Left cardiac atrium (tissue), 4 donors: ENCODE measurements at regions not wholly inside any gene's neighbourhood (a gene's known extent, or its start where the extent isn't known, plus 50 kb on each side); places are given as distances from the start of the nearest gene placed in this dataset.

ENCODE experiments used
- ATAC-seq, 2 donors: fragments of 200-7000 bp; cut with Tn5 transposase; one replicate each; pipeline ENCODE4 v1.9.1; 2020; ENCODE audit warnings: mild to moderate bottlenecking in 2 of 2, moderate library complexity in 2 of 2
- DNase-seq: peaks from one replicate; pipeline ENCODE4 v3.0.0-alpha.2; 2020
- intact Hi-C, 2 donors: fragments of 100-400 bp; cut with DNase I; formaldehyde crosslinking; loops; one replicate each; pipeline versions ENCODE4 v1.14.1 to v1.15.1; 2022 to 2023
- donor health status: DM: no; HTN: yes; CAD: no.
- donor health status: DM: no; HTN: yes; CAD: no; lungs with severe emphysema.
- donor health status: DM: yes; HTN: yes; CAD: no.
- donor health status: Dilated cardiomyopathy.

DNA sequence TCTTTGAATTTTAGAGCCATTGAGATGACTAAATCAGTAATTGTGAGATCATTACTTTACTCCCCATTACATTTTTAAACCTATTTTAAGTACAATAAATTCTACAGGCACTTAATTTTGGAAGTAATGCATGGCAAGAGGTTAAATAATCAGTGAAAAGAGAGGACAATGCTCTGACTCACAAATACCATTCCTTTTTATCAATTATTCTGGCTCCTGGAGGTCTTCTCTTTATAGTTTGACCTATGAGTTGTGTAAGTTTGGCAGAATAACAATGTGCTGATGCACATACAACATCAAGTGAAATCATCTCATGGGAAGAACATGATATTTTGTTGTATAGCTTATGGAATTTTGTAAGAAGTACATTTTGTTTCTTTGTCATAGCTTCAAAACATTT is 166.7 kb downstream of the TMTC3 start:
- ATAC-seq (no peak), DNase-seq (no peak)
- intact Hi-C loops: no loop called here

DNA sequence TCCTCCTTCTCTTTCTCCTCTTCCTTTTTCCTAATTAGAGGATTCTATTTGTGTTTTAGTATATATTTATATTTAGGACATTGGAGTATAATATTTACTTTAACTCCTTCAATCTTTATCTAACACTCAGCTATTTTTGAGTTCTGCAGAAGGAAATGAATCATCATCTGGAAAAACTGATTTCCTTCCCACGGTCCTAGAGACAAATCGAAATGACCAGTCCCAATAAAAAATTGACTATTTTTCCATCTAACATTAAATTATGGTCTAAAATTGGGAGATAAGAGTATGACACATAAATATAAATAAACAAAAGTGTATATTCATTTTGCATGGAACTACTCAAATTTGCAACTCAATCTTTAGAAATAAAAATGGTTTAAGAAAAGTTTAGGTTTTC is 167.4 kb downstream of the TMTC3 start:
- DNase-seq: no peak
- ATAC-seq: no peak
- intact Hi-C loops: no loop called here

DNA sequence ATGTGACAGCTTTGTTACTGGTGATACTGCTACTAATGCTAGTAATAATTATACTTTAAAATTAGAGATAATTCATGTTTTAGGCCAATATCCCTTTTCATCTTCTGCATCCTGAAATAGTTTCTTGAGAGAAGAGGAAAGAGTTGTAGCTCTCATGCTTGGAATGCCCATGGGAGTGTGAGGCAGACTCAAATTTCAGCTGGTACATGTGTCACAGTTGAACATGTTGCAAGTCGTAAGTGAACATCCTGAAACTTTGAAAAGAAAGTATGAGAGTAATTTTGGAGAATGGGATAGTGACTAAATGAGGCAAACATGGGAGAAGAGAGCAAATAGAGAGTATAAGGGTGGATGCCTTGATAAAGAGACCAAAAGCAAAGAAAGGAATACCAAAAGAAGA is 168.0 kb downstream of the TMTC3 start:
- ATAC-seq (peak in 1 of 2 donors; percentile 36), DNase-seq (peak; percentile 23)
- intact Hi-C loops: no loop called here

DNA sequence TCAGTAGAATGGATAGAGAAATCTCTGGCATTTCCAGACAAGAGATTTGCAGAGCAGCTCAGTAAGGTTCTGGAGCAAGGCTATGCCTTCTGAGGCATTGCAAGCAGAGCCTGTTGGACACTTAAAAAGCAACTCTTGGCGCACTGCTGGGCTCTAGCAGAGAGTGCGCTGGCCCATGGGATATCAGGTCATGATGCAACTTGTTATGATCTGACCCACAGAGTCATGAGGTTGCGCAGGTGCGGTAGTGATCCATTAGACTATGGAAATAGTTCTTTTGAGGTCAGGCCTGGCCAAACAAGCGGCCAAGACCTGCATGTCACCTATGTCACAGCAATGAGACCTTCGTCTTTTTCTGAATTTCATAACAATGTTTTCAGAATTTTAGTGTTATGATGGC is 168.6 kb downstream of the TMTC3 start:
- ATAC-seq (no peak), DNase-seq (no peak)
- intact Hi-C loops: no loop called here

DNA sequence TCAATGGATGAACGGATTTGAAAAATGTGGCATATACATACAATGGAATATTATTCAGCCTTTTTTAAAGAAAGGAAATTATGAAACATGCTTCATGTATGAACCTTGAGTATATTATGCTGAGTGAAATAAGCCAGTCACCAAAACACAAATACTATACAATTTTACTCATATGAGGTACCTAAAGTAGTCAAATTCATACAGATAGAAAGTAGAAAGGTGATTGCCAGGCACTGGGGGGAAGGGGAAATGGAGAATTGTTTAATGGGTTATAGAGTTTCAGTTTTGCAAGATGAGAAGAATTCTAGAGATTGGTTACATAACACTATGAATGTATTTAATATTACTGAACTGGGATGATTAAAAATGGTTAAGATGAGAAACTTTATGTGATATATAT is 171.4 kb downstream of the TMTC3 start:
- intact Hi-C loops: no loop called here
- no peak for DNase-seq
- no peak for ATAC-seq

DNA sequence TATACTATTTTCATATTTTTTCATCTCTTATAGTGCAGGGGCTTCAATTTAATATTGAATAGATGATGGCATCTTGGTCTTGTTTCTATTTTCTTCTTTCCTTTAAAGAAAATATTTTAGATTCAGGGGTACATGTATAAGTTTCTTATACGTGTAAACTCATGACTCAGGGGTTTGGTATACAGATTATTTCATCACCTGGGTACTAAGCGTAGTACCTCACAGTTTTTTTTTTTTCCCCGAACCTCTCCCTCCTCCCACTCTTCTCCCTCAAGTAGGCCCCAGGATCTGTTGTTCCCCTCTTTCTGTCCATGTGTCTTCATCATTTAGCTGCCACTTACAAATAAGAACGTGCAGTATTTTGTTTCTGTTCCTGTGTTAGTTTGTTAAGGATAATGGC is 172.6 kb downstream of the TMTC3 start:
- DNase-seq (no peak), ATAC-seq (no peak)
- intact Hi-C loops: no loop called here

DNA sequence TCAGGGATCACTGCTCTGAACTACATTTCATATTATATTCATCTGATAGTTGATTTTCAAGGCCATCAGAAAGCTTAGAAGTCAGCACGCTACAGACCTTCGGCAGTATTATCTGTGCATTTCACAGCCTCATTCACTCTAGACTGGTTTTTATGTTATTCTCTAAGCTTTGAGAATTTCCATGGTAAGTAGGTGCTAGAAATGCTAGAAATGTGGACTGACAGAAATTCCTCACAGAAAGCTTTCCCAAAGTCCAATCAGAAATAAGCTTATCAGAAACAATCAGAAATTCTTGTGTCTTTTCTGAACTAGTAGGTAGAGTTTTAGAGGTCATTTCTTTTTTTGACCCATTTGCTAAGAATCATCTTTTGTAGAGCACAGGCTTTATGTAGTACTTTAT is 176.6 kb downstream of the TMTC3 start:
- DNase-seq: no peak
- no peak for ATAC-seq
- intact Hi-C loops: no loop called here

- intact Hi-C loops: no loop called here
- no peak for DNase-seq
- ATAC-seq: peak; percentile 47 to 94
Measured at GRCh38 chr12:88325076-88325815, 183.1 kb downstream of the TMTC3 start.

- ATAC-seq (peak in 1 of 2 donors; percentile 78), DNase-seq (no peak)
- intact Hi-C loops: no loop called here
Measured at GRCh38 chr12:88325816-88326189, 183.7 kb downstream of the TMTC3 start.

GRCh38 chr12:88327276-88327675 is 185.2 kb downstream of the TMTC3 start:
- DNase-seq (no peak), ATAC-seq (no peak)
- intact Hi-C loops: no loop called here

DNA sequence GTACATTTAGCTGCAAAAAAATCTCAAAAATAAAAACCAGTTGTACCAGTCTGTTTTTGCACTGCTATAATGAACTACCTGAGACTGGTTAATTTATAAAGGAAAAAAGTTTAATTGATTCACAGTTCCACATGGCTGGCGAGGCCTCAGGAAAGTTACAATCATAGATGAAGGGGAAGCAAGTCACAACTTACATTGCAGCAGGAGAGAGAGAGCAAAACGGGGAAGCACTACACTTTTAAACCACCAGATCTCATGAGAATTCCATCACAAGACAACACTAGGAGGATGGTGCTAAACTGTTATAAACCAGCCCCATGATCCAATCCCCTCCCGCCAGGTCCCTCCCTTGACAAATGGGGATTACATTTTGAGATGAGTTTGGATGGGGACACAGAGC is 186.0 kb downstream of the TMTC3 start:
- intact Hi-C loops: no loop called here
- no peak for ATAC-seq
- DNase-seq: no peak

- DNase-seq (no peak), ATAC-seq (no peak)
- intact Hi-C loops: no loop called here
Measured at GRCh38 chr12:88329833-88330232, 187.7 kb downstream of the TMTC3 start.

DNA sequence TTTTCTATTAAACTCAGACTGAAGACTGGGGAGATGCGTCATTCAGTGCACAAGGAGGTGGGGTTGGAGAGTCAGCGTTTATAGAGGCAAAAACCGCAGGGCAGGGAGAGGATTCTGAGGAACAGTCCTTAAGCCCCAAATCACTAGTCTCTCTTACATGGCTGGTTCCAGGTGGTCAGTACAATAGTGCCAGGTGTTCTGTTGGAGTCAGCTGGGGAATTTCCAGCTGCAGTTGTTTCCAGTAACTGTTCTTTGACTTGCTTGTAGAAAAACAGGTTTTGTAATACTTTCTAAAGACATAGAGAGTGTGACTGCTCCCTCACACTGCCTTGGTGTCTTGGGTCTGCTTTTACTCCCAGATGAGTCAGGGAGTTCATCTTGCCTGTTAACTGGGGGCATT is 192.2 kb downstream of the TMTC3 start:
- no peak for DNase-seq
- ATAC-seq: no peak
- intact Hi-C loops: no loop called here

DNA sequence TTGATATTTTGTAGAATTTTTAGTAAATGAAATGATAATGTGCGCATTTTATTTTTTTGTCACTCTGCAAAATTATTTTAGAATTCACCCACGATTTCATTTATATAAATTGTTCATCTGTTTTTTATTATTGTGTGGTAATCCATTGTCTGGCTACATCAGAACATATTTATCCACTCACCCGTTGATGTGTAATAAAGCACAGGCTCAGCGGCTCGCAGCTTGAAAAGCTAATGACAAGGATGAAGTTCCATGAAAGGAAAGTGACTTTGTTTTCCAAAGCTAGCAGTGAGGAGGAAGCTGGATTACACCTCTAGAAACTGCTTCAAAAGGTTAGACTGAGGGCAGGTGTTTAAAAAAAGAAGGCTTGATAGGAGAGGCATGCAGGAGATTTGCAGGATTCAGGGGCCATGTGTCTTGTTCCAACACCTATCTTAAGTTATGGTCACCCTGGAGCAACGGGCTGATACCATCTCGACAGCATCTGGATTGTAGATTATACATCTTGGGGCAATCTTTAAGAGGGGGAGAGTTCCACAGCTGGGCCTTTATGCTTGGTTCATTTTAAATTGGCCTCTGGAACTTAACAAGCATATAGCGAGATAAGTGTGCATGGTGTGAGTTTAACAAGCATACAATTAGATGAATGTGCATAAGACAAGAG is 194.1 kb downstream of the TMTC3 start:
- no peak for DNase-seq
- ATAC-seq: no peak
- intact Hi-C loops: no loop called here

DNA sequence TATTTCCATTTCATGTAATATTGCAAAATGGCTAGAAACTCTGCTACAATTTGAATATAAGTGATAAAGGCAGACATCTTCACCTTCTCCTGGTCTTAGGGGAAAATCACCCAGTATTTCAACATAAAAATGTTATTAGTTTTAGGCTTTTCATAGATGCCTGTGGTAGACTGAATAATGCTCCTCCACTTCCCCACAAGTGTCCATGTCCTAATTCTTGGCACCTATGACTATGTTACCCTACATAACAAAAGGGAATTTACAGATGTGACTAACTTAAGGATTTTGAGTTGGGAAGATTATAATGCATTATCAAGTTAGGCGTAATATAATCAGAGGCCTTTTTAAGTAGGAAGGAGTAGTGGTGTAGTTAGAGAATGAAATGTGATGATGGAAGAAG is 196.4 kb downstream of the TMTC3 start:
- DNase-seq (no peak), ATAC-seq (no peak)
- intact Hi-C loops: no loop called here

- DNase-seq: no peak
- intact Hi-C loops: no loop called here
- ATAC-seq: no peak
Measured at GRCh38 chr12:88339254-88339949, 197.3 kb downstream of the TMTC3 start.

GRCh38 chr12:88339966-88340365 is 197.9 kb downstream of the TMTC3 start:
- ATAC-seq: no peak

DNA sequence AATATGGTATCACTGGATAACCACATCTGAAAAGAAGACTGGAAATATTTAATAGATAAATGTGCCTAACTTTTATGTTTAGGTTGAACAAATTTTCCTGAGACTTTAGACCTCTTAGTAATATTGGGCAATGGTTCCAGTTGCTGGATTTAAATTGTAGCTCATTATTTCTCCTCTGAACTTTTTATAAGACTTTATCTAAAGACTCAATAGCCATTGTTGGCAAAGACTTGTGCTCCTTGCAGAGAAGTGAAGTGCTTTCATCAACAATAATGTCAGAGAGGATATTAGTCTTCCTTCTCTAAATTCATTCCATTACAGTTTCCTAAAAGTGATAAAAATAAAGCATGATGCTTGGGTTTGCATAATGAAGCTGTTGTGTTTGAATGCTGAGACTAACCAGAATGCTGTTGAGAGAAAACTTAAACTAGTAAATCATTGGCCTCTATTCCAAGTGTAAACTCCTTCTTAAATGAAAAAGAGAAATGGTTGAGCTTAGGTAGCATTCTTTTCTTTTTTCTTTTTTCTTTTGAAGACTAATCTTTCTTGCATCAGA is 200.2 kb downstream of the TMTC3 start:
- intact Hi-C loops: no loop called here
- ATAC-seq (no peak), DNase-seq (no peak)

More at GRCh38 chr12:88339966-88340365, 197.9 kb downstream of the TMTC3 start:
- no peak for DNase-seq
- intact Hi-C loops: no loop called here

GRCh38 chr12:88351146-88351545 is 209.0 kb downstream of the TMTC3 start:
- intact Hi-C loops: no loop called here
- DNase-seq (no peak), ATAC-seq (no peak)

- DNase-seq: no peak
- no peak for ATAC-seq
- intact Hi-C loops: no loop called here
Measured at GRCh38 chr12:88354691-88355090, 212.6 kb downstream of the TMTC3 start.
